OCI-LY1 (cell line): ENCODE measurements at regions not wholly inside any gene's neighbourhood (a gene's known extent, or its start where the extent isn't known, plus 50 kb on each side); places are given as distances from the start of the nearest gene placed in this dataset.

ENCODE experiments used
- CTCF ChIP-seq: fragments of 200-600 bp; sonication (generic), shearing (Covaris generic); IDR thresholded peaks from 2 replicates; pipeline ENCODE4 v1.5.1; 2017; ENCODE audit warnings: mild to moderate bottlenecking, antibody characterized with exemption, low read length, moderate library complexity, mixed read lengths
- EZH2 ChIP-seq: fragments of 200-600 bp; sonication (generic), shearing (Covaris generic); IDR thresholded peaks from 2 replicates; pipeline ENCODE4 v1.8.0; 2017; ENCODE audit warnings: borderline replicate concordance, mixed run types, mild to moderate bottlenecking, antibody characterized with exemption, low read length, moderate library complexity, mixed read lengths

GRCh38 chr12:30026621-30027234 is 243.0 kb upstream of the TMTC1 start:
- TF ChIP-seq EZH2, result no peak
- TF ChIP-seq CTCF, result no peak
